ENCODE measurements at regions not wholly inside any gene's neighbourhood (a gene's known extent, or its start where the extent isn't known, plus 50 kb on each side); places are given as distances from the start of the nearest gene placed in this dataset.

- Histone ChIP-seq H3K79me2 (ENCODE audit: insufficient read depth, low read length) (no peaks in the 10 kb centered on the region), H3K9ac (ENCODE audit: extremely low read depth, insufficient read length, low read length) (no peak overlapping the region), H3T11ph (ENCODE audit: low read length) (no peak overlapping the region), H4K8ac (replicated peaks; ENCODE audit: insufficient read length, low read depth, low read length) (no peak overlapping the region), H4K20me1 (ENCODE audit: control insufficient read depth, insufficient read depth, insufficient read length) (no peaks in the 10 kb centered on the region), H3K4ac (ENCODE audit: low read depth, low read length) (no peak overlapping the region), H3K23me2 (ENCODE audit: insufficient read length, low read depth, low read length, poor library complexity, severe bottlenecking) (no peaks in the 10 kb centered on the region), H4K91ac (ENCODE audit: insufficient read length, low read depth, low read length) (no peak overlapping the region), H3K27me3 (ENCODE audit: insufficient read depth, low read length) (no peaks in the 10 kb centered on the region), H2BK120ac (ENCODE audit: low read depth, low read length, poor library complexity, severe bottlenecking) (no peak overlapping the region), H2BK15ac (ENCODE audit: low read depth, low read length) (no peak overlapping the region), H2AK5ac (ENCODE audit: insufficient read length, low read length) (no peak overlapping the region), H3K4me1 (ENCODE audit: insufficient read depth, low read length) (no peaks in the 10 kb centered on the region), H2BK20ac (ENCODE audit: low read depth, low read length, poor library complexity, severe bottlenecking) (no peak overlapping the region), H4K5ac (ENCODE audit: insufficient read length, low read depth, low read length) (no peak overlapping the region), H3K56ac (ENCODE audit: insufficient read length, low read depth, low read length) (no peak overlapping the region), H2BK12ac (ENCODE audit: insufficient read length, low read depth, low read length) (no peak overlapping the region), H3K14ac (ENCODE audit: insufficient read depth, low read length) (no peak overlapping the region), H3K18ac (ENCODE audit: insufficient read length, low read depth, low read length) (no peak overlapping the region), H2BK5ac (ENCODE audit: insufficient read length, low read length) (no peak overlapping the region), H2AFZ (ENCODE audit: low read length) (no peak overlapping the region), H3K23ac (ENCODE audit: insufficient read length, low read depth, low read length) (no peak overlapping the region), H3K9me3 (ENCODE audit: control insufficient read depth, low read depth, low read length) (no peaks in the 10 kb centered on the region), H3K79me1 (ENCODE audit: insufficient read depth, low read depth, low read length, poor library complexity, severe bottlenecking) (no peaks in the 10 kb centered on the region), H3K4me2 (ENCODE audit: insufficient read depth, insufficient read length, low read length) (no peak overlapping the region), H3K27ac (ENCODE audit: insufficient read length, low read depth, low read length) (no peak overlapping the region)
- Mint-ChIP-seq H3K9me3 (no peaks in the 10 kb centered on the region), H3K36me3 (ENCODE audit: insufficient read depth in 1 of 3, low read depth in 3 of 3) (no peaks in the 10 kb centered on the region), H3K27me3 (ENCODE audit: low read depth) (no peaks in the 10 kb centered on the region), H3K4me3 (no peak overlapping the region), H3K4me1 (peaks cover 10 to 14% of the 10 kb centered on the region in 2 experiments; a peak in 3 of 4 replicates), H3K27ac (no peak overlapping the region)
- WGBS (ENCODE audit: extremely low coverage, insufficient read length, low lambda C conversion rate): no CpG with 5 or more reads among the region's 2 CpGs
- DNase-seq: no peak
- no peak for TF ChIP-seq CTCF (conservative IDR thresholded peaks at IDR 0.05)
These were observed 452.3 kb upstream of the PTGER4 start for GRCh38 chr5:40227366-40227765.

All from H9 (cell line).